ENCODE measurements at regions not wholly inside any gene's neighbourhood (a gene's known extent, or its start where the extent isn't known, plus 50 kb on each side); places are given as distances from the start of the nearest gene placed in this dataset.
"Not testable (repeated sequence)": the region's sequence is repeated elsewhere in the genome, so short reads cannot be mapped to it uniquely, and the experiment has no call there.

- TF ChIP-seq EZH2 (IDR thresholded peaks at IDR 0.05; ENCODE audit: insufficient read depth, poor library complexity, severe bottlenecking) (no peak), EZH2phosphoT487 (IDR thresholded peaks at IDR 0.05; ENCODE audit: insufficient read depth, low read depth) (no peak)
- H3K36me3 ChIP-seq (ENCODE audit: low read depth): no peaks in the 10 kb centered on the region
- H3K4me3 ChIP-seq: no peak overlapping the region
- H3K27ac ChIP-seq: no peak overlapping the region
- H3K9ac ChIP-seq: no peak overlapping the region
- H3F3A ChIP-seq (ENCODE audit: insufficient read depth): no peaks in the 10 kb centered on the region
- 90 to 96% methylated on average over 1 of the region's 1 CpG for WGBS, 2 experiments (ENCODE audit: low coverage in 1 of 2, low lambda C conversion rate in 2 of 2, missing lambda C conversion rate in 2 of 2)
- H3K9me2 ChIP-seq (ENCODE audit: insufficient read depth): peaks cover 5% of the 10 kb centered on the region; the same call in 1 of the 2 replicates
- DNase-seq: no peak
- no peaks in the 10 kb centered on the region for H3K27me3 ChIP-seq (replicated peaks; ENCODE audit: insufficient read depth)
- no peak overlapping the region for H3K4me2 ChIP-seq (ENCODE audit: unreplicated experiment)
- in situ Hi-C loops (cut with MboI): no loop called here
- no peaks in the 10 kb centered on the region for H3K79me2 ChIP-seq (ENCODE audit: insufficient read depth)
- H3K9me3 ChIP-seq (ENCODE audit: low read depth): no peaks in the 10 kb centered on the region
- H2AFZ ChIP-seq: no peak overlapping the region
- H3K4me1 ChIP-seq (ENCODE audit: insufficient read depth): no peaks in the 10 kb centered on the region
- H4K20me1 ChIP-seq (ENCODE audit: insufficient read depth): no peaks in the 10 kb centered on the region
Measured at GRCh38 chr7:84923348-84923747, 263.5 kb downstream of the SEMA3D start.

GRCh38 chr7:84921154-84921553 is 265.7 kb downstream of the SEMA3D start:
- no peaks in the 10 kb centered on the region for H3K9me3 ChIP-seq (ENCODE audit: low read depth)
- no peaks in the 10 kb centered on the region for H3K4me1 ChIP-seq (ENCODE audit: insufficient read depth)
- H3F3A ChIP-seq (ENCODE audit: insufficient read depth): no peaks in the 10 kb centered on the region
- no peaks in the 10 kb centered on the region for H3K27me3 ChIP-seq (replicated peaks; ENCODE audit: insufficient read depth)
- DNase-seq: no peak
- no peak overlapping the region for H3K4me3 ChIP-seq
- 74 to 79% methylated on average over 2 of the region's 2 CpGs for WGBS, 2 experiments (ENCODE audit: low coverage in 1 of 2, low lambda C conversion rate in 2 of 2, missing lambda C conversion rate in 2 of 2)
- in situ Hi-C loops (cut with MboI): no loop called here
- H3K9me2 ChIP-seq (ENCODE audit: insufficient read depth): peaks cover 5% of the 10 kb centered on the region; the same call in 1 of the 2 replicates
- no peaks in the 10 kb centered on the region for H3K36me3 ChIP-seq (ENCODE audit: low read depth)
- TF ChIP-seq EZH2phosphoT487 (IDR thresholded peaks at IDR 0.05; ENCODE audit: insufficient read depth, low read depth) (no peak), EZH2 (IDR thresholded peaks at IDR 0.05; ENCODE audit: insufficient read depth, poor library complexity, severe bottlenecking) (no peak)
- no peak overlapping the region for H3K27ac ChIP-seq
- H2AFZ ChIP-seq: no peak overlapping the region
- H3K4me2 ChIP-seq (ENCODE audit: unreplicated experiment): no peak overlapping the region
- no peaks in the 10 kb centered on the region for H4K20me1 ChIP-seq (ENCODE audit: insufficient read depth)
- H3K79me2 ChIP-seq (ENCODE audit: insufficient read depth): no peaks in the 10 kb centered on the region
- H3K9ac ChIP-seq: no peak overlapping the region

GRCh38 chr7:84916973-84917372 is 269.9 kb downstream of the SEMA3D start:
- WGBS, 2 experiments (ENCODE audit: low coverage in 1 of 2, low lambda C conversion rate in 2 of 2, missing lambda C conversion rate in 2 of 2): 84 to 85% methylated on average over 8 of the region's 8 CpGs
- in situ Hi-C loops (cut with MboI): loop anchor here (10.0 kb wide), 1 partner anchor 62 kb away; no protein-coding TSS in a partner anchor
- H3K79me2 ChIP-seq (ENCODE audit: insufficient read depth); H3K36me3 ChIP-seq (ENCODE audit: low read depth); H3K9ac ChIP-seq; H3K27me3 ChIP-seq (replicated peaks; ENCODE audit: insufficient read depth); H4K20me1 ChIP-seq (ENCODE audit: insufficient read depth); H2AFZ ChIP-seq; H3K9me3 ChIP-seq (ENCODE audit: low read depth); H3K27ac ChIP-seq; H3F3A ChIP-seq (ENCODE audit: insufficient read depth); H3K4me3 ChIP-seq; DNase-seq; H3K4me2 ChIP-seq (ENCODE audit: unreplicated experiment); H3K9me2 ChIP-seq (ENCODE audit: insufficient read depth): not testable (repeated sequence)
- H3K4me1 ChIP-seq (ENCODE audit: insufficient read depth): peaks cover 15% of the 10 kb centered on the region

GRCh38 chr7:84916161-84916560 is 270.7 kb downstream of the SEMA3D start:
- TF ChIP-seq EZH2 (IDR thresholded peaks at IDR 0.05; ENCODE audit: insufficient read depth, poor library complexity, severe bottlenecking): no peak
- no peak for TF ChIP-seq EZH2phosphoT487 (IDR thresholded peaks at IDR 0.05; ENCODE audit: insufficient read depth, low read depth)
- Histone ChIP-seq H3K9ac (no peak overlapping the region), H2AFZ (no peak overlapping the region), H4K20me1 (ENCODE audit: insufficient read depth) (no peaks in the 10 kb centered on the region), H3K9me2 (ENCODE audit: insufficient read depth) (no peaks in the 10 kb centered on the region), H3K4me1 (ENCODE audit: insufficient read depth) (peaks cover 15% of the 10 kb centered on the region), H3F3A (ENCODE audit: insufficient read depth) (peaks cover 4% of the 10 kb centered on the region; the same call in 1 of the 2 replicates), H3K4me2 (ENCODE audit: unreplicated experiment) (no peak overlapping the region), H3K4me3 (no peak overlapping the region), H3K9me3 (ENCODE audit: low read depth) (no peaks in the 10 kb centered on the region), H3K27me3 (replicated peaks; ENCODE audit: insufficient read depth) (no peaks in the 10 kb centered on the region), H3K27ac (no peak overlapping the region), H3K36me3 (ENCODE audit: low read depth) (no peaks in the 10 kb centered on the region), H3K79me2 (ENCODE audit: insufficient read depth) (no peaks in the 10 kb centered on the region)
- in situ Hi-C loops (cut with MboI): loop anchor here (10.0 kb wide), 1 partner anchor 61 kb away; no protein-coding TSS in a partner anchor
- no peak for DNase-seq
- 96 to 97% methylated on average over 3 of the region's 3 CpGs for WGBS, 2 experiments (ENCODE audit: low coverage in 1 of 2, low lambda C conversion rate in 2 of 2, missing lambda C conversion rate in 2 of 2)

- Histone ChIP-seq H3K9me2 (ENCODE audit: insufficient read depth) (no peaks in the 10 kb centered on the region), H3K9ac (no peak overlapping the region), H3K4me3 (no peak overlapping the region), H3K27ac (no peak overlapping the region), H3K4me2 (ENCODE audit: unreplicated experiment) (no peak overlapping the region), H3K9me3 (ENCODE audit: low read depth) (no peaks in the 10 kb centered on the region), H3K4me1 (ENCODE audit: insufficient read depth) (peaks cover 15% of the 10 kb centered on the region), H3K36me3 (ENCODE audit: low read depth) (no peaks in the 10 kb centered on the region), H3K79me2 (ENCODE audit: insufficient read depth) (no peaks in the 10 kb centered on the region), H3K27me3 (replicated peaks; ENCODE audit: insufficient read depth) (no peaks in the 10 kb centered on the region), H2AFZ (0 out of 2 replicates have a peak overlapping the region, but pooled peaks have one; percentile 21), H3F3A (ENCODE audit: insufficient read depth) (peaks cover 4% of the 10 kb centered on the region; the same call in 1 of the 2 replicates), H4K20me1 (ENCODE audit: insufficient read depth) (no peaks in the 10 kb centered on the region)
- no peak for DNase-seq
- in situ Hi-C loops (cut with MboI): loop anchor here (10.0 kb wide), 1 partner anchor 60 kb away; no protein-coding TSS in a partner anchor
- no peak for TF ChIP-seq EZH2 (IDR thresholded peaks at IDR 0.05; ENCODE audit: insufficient read depth, poor library complexity, severe bottlenecking)
- TF ChIP-seq EZH2phosphoT487 (IDR thresholded peaks at IDR 0.05; ENCODE audit: insufficient read depth, low read depth): no peak
- 88 to 97% methylated on average over 1 of the region's 1 CpG for WGBS, 2 experiments (ENCODE audit: low coverage in 1 of 2, low lambda C conversion rate in 2 of 2, missing lambda C conversion rate in 2 of 2)
Measured at GRCh38 chr7:84914598-84914997, 272.3 kb downstream of the SEMA3D start.

All from GM23248 (cell line).